Activated CD8-positive, alpha-beta memory T cell treated with anti-CD3 and anti-CD28 coated beads for 1 hour (primary cell): ENCODE measurements at regions not wholly inside any gene's neighbourhood (a gene's known extent, or its start where the extent isn't known, plus 50 kb on each side); places are given as distances from the start of the nearest gene placed in this dataset.

ENCODE experiments used
- DNase-seq, 2 donors: peaks; one replicate each; pipeline ENCODE4 v3.0.0-alpha.2; 2020; ENCODE audit warnings: low read depth in 1 of 2; ENCODE audit errors: extremely low read depth in 1 of 2

- no peak for DNase-seq
Measured at GRCh38 chr4:124188595-124188994, 523.9 kb downstream of the ANKRD50 start.

- DNase-seq, result no peak
Measured at GRCh38 chr4:124189545-124189944, 523.0 kb downstream of the ANKRD50 start.

GRCh38 chr4:124191329-124191728, 521.2 kb downstream of the ANKRD50 start:
- DNase-seq, result no peak

GRCh38 chr4:124192544-124192943, 520.0 kb downstream of the ANKRD50 start:
- DNase-seq, result no peak

- no peak for DNase-seq
Measured at GRCh38 chr4:124199185-124199584, 513.3 kb downstream of the ANKRD50 start.

- DNase-seq, result no peak
Measured at GRCh38 chr4:124199755-124200154, 512.8 kb downstream of the ANKRD50 start.

GRCh38 chr4:124201636-124202035, 510.9 kb downstream of the ANKRD50 start:
- no peak for DNase-seq

- no peak for DNase-seq
Measured at GRCh38 chr4:124202099-124202498, 510.4 kb downstream of the ANKRD50 start.

GRCh38 chr4:124203613-124204238, 508.8 kb downstream of the ANKRD50 start:
- DNase-seq, result no peak

- DNase-seq, result no peak
Measured at GRCh38 chr4:124206779-124207605, 505.5 kb downstream of the ANKRD50 start.

- DNase-seq, result no peak
Measured at GRCh38 chr4:124209211-124209610, 503.3 kb downstream of the ANKRD50 start.

GRCh38 chr4:124209626-124210025, 502.9 kb downstream of the ANKRD50 start:
- DNase-seq, result no peak

- no peak for DNase-seq
Measured at GRCh38 chr4:124210746-124211145, 501.8 kb downstream of the ANKRD50 start.

GRCh38 chr4:124212815-124213630, 499.5 kb downstream of the ANKRD50 start:
- no peak for DNase-seq

- DNase-seq, result no peak
Measured at GRCh38 chr4:124219389-124219788, 493.1 kb downstream of the ANKRD50 start.

- DNase-seq, result no peak
Measured at GRCh38 chr4:124224256-124224655, 488.3 kb downstream of the ANKRD50 start.

GRCh38 chr4:124227981-124228380, 484.6 kb downstream of the ANKRD50 start:
- no peak for DNase-seq

GRCh38 chr4:124230268-124230667, 482.3 kb downstream of the ANKRD50 start:
- DNase-seq, result no peak

GRCh38 chr4:124234771-124235170, 477.8 kb downstream of the ANKRD50 start:
- no peak for DNase-seq

- no peak for DNase-seq
Measured at GRCh38 chr4:124243671-124244366, 468.7 kb downstream of the ANKRD50 start.

- DNase-seq, result no peak
Measured at GRCh38 chr4:124253080-124253479, 459.5 kb downstream of the ANKRD50 start.
